VCaP (cell line): ENCODE measurements at regions not wholly inside any gene's neighbourhood (a gene's known extent, or its start where the extent isn't known, plus 50 kb on each side); places are given as distances from the start of the nearest gene placed in this dataset.

Experiments
- H3K27ac ChIP-seq: fragments of 450-650 bp; 2 replicates; pipeline ENCODE4 v1.5.1; 2017
- TF ChIP-seq, protein P1 (sequence below): fragments of 450-650 bp; conservative IDR thresholded peaks from 2 replicates; pipeline ENCODE4 v1.5.1; 2017; ENCODE audit warnings: mild to moderate bottlenecking, moderate library complexity

DNA sequence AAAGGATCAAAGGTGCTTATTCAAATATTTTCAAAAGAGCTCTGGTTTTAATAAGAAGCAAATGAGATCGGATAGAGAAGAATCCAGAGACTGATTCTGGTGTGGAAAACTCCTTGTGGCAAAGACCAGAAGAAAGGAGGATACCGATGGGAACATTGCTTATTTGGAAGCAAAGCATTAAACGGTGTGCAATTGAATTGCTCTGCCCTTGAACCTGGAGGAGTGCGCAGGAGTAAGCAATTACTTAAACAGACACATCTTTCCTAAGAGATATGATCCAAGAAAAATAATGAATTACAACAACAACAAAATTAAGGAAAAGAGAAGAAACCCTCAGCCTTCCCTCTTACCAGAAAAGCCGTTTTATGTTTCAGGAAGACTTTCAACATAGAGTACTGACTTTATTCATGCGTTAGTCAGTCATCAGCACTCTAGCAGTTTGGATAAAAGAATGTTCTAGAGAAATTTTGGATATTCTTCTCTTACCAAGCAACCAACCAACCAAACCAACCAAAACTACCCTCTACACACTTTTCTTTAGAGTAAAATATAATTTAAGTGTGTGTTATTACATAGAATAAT is 191.7 kb downstream of the NTMT2 start:
- no peak overlapping the region for H3K27ac ChIP-seq
- TF ChIP-seq, protein P1, sequence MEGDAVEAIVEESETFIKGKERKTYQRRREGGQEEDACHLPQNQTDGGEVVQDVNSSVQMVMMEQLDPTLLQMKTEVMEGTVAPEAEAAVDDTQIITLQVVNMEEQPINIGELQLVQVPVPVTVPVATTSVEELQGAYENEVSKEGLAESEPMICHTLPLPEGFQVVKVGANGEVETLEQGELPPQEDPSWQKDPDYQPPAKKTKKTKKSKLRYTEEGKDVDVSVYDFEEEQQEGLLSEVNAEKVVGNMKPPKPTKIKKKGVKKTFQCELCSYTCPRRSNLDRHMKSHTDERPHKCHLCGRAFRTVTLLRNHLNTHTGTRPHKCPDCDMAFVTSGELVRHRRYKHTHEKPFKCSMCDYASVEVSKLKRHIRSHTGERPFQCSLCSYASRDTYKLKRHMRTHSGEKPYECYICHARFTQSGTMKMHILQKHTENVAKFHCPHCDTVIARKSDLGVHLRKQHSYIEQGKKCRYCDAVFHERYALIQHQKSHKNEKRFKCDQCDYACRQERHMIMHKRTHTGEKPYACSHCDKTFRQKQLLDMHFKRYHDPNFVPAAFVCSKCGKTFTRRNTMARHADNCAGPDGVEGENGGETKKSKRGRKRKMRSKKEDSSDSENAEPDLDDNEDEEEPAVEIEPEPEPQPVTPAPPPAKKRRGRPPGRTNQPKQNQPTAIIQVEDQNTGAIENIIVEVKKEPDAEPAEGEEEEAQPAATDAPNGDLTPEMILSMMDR, result no peak

DNA sequence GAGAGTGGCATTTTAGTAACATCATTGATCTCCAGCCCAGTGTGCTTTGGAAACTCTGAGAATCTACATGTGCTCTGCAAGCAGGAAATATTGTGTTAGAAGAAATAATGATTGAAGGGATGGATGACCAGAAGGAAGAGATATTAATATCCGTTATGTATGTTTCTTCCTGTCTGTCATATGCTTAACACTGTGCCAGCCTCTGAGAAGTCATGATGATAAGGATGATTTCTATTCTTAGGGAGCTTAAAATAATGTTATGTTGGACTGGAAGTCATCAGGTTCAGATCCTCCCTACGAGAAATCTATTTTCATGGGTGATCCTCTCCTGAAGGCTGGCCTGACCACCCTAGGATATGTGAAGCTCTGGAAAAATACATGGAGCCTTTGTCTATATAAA is 192.4 kb upstream of the GORAB start:
- TF ChIP-seq, protein P1, result no peak
- no peak overlapping the region for H3K27ac ChIP-seq

- H3K27ac ChIP-seq, result no peak overlapping the region
- TF ChIP-seq, protein P1, result no peak
These were observed 191.7 kb upstream of the GORAB start for GRCh38 chr1:170340308-170340707.

DNA sequence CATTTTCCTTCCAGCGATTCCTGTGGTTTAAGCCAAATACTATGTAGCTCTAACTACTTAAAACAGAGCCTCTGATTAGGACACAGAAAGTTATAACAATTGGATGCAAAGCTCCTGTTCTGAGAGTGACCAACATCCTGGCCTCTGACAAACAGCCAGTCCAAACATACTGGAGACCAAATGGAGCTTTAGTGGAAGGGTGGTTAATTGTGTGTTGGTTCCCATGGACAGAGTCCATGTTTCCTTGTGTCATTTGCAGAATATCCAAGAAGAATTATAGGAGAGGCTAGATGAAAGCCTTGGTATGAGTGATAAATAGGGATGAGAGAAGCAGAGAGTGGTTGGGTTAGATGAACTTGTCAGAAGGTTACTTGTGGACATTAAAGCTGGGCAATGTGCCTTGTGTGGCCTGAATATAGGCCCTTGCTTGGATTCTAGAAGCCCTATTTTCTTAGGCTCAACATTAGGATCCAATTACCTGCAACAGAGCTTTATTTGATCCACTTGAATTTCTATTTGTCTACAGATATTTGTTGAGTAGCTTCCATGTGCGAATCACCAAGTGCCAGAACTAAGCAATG is 180.5 kb upstream of the GORAB start:
- no peak overlapping the region for H3K27ac ChIP-seq
- TF ChIP-seq, protein P1, result no peak

DNA sequence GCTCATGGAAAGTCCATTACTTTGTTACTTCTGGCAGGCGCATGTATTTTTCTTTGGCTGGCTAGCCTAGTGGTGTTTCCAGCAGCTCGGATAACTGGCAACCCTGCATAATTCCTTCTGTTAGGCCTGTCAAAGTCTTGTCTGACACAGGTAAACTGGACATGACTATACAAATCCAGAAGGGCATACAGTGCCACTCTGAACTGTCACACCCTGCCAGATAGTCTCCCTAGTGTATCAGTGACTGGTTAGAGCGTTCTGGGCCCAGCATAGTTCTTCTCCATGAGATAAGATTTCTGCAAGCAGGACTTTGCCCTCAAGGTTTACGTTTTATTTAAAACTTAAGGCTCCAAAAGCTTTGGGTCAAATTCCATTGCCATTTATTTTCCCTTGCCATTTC is 177.7 kb upstream of the GORAB start:
- TF ChIP-seq, protein P1, result no peak

DNA sequence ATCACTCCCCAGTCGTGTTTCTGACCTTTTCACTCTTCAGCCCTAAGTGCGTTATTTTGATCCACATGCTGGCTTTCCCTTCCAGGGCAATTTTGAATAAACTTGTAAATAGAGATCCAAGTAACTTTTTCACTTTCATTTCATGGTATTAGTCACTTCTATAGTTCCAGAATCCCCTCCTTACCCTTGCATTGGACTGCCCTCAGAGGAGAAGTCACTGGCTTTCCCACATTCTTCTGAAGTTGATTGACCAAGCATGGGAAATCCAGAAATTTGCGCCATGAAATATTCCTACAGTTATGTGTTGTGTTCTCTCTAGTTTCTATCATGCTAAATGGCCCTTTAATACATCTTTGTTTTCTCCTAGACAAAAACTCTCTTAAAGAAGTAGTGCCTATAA is 177.3 kb upstream of the GORAB start:
- H3K27ac ChIP-seq, result no peak overlapping the region
- TF ChIP-seq, protein P1, result no peak

More for the DNA sequence above, 177.7 kb upstream of the GORAB start:
- H3K27ac ChIP-seq, result no peak overlapping the region

GRCh38 chr1:170355267-170355801 is 176.6 kb upstream of the GORAB start:
- H3K27ac ChIP-seq, result no peak overlapping the region
- TF ChIP-seq, protein P1, result no peak
